CMK (cell line): ENCODE measurements at regions not wholly inside any gene's neighbourhood (a gene's known extent, or its start where the extent isn't known, plus 50 kb on each side); places are given as distances from the start of the nearest gene placed in this dataset.

Experiments
- DNase-seq: peaks from one replicate; pipeline ENCODE4 v3.0.0-alpha.2; 2010; ENCODE audit warnings: low read depth

DNA sequence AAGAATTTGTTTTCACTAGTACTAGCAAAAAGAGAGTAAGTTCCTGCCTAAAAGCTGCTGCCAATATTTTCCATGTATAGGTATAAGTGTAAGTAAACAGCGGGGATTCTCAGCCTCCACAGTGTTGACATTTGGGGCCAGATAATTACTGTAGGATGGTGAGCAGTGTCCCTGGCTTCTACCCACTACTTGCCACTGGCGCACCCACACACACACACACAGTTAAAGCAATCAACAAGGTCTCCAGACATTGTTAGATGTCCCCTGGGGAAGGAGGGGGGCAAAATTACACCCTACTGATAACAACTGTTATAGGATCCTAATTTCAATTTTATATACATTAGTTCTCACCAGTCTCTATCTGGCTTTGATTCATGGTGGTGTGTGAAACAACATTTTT lies 417.0 kb upstream of the PSMD7 start:
- no peak for DNase-seq

DNA sequence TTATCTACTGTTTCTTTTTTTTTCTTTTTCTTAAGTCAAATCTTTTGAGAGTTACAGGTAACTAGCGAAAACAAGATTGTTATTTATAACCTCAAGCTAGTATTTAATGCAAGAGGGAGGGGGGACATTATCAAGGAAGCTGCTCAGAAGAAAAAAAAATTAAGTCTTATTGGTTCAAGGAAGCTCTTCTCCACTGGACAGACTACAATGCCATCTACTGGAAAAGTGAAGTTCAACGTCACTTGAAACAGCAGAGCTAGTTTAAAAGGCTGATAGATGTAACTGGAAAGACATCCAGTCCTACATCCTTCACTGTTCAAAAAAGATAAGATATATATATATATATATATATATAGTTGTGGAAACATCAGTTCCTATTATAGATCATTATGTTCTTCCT lies 418.0 kb upstream of the PSMD7 start:
- no peak for DNase-seq

DNA sequence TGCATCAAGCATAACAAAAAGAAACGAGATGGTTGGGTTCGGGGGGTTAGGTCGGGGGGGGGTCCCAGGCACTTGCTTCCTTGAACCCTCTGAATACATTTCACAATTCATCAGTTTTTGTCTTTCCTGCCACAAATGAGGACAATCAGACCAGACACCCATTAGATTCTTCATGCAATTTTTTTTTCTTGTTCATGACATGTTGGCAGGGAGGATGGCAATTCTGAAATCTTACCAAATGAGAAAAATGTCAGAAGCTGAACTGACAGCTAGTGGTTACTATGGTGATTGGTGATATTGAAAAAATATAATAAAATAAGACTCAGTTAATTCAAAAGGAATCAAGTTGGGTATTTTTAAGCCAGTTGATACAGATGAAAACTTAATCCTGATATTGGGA lies 419.5 kb upstream of the PSMD7 start:
- no peak for DNase-seq

DNA sequence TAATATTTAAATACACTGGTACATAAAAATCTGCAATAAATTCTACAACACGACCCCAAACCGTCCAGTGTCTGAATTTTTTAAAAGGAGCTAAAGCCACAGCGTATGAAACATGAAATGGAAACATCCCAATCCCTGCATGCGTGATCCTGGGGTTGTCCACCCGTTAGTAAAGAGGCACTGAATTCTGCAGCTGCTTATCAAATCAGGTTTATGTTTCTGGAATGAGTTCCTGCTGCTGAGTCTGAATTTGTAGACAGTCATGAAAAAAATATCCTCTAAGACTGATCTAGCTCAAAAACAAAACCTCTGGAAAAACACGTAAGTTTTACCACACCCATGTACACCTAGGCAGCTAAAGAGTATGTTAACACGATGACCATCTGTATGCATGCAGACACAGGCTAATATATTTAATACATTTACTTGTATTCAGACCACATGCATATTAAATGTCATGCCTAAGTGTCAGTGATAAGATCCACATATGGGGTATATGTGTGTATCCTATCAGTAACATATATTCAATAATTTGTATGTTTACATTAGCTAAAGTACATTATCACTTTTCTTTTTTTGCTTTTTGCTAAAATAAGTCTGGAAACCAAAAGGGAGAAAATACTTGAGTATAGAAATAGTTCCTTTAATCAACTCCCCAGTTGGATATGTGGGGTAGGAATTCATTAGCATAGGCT lies 420.5 kb upstream of the PSMD7 start:
- DNase-seq, result no peak

DNA sequence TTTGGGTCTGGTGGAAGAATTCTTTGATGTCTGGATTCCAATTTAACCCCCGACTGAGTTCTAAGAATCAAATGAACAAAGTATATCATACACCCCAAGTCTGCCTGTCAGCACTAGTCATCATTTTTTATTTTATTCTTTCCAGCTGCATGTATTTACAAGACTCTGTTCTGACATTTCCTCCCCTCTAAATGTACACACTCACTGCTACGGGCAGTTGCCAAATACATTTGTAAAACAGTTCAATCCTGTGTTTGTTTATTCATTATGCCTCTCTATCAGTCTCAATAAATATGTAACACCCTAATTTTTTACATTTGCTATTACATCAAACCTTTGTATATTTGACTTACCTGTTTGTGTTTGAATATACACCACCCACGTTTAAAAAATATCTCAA lies 422.3 kb upstream of the PSMD7 start:
- DNase-seq, result no peak

DNA sequence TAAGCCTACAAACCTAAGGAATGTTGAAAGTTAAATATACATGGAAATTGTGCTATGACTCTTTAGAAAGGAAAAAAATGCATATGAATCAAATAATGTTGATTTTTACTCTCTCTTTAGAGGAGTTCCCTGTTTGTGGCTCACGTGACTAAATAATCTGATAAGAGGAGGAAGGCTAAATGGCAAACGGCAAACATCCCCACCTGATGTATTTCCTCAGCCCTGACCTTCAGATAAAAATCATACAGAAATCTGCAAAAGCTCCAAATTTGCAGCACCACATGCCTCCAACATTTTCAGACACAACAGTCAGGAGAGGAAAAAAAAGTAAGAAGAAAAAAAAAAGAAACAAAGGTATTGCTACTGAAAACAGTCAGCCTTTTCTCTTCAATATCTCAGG lies 423.0 kb upstream of the PSMD7 start:
- no peak for DNase-seq

DNA sequence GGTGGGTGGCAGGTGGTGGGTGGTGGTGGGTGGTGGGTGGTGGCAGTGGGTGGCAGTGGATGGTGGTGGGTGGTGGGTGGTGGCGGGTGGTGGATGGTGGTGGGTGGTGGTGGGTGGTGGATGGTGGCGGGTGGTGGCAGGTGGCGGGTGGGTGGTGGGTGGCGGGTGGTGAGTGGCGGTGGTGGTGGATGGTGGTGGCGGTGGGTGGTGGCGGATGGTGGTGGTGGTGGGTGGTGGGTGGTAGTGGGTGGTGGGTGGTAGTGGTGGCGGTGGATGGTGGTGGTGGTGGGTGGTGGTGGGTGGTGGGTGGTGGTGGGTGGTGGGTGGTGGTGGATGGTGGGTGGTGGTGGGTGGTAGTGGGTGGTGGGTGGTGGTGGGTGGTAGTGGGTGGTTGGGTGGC lies 423.8 kb upstream of the PSMD7 start:
- no peak for DNase-seq

DNA sequence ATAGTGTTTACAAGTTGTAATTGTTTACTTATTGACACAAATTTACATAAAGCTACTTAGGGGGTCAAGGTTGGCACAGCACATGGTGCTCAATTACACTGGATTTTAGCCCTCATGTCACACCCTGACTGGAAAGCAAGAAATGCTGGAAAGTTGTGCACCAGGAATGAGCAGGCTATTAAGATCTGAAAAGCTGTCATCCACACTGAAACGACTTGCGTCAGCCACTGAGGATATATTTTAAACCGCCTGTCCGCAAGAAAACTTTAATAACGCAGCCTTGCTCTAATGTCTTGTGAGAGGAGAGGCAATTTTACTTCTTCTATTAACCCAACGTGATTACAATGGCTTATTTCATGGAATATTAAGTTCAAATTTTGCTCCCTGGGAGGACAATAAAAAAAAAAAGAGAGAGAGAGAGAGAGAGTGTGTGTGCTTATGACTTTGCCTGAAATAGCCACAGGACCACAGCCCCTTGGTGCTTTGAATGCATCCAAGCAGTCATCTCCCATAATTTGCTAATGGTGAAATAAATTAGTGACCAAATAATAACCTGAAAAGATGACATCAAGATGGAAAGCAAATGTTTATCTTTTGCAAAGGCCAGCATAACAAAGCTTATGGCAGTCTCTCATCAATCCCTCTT lies 425.4 kb upstream of the PSMD7 start:
- DNase-seq, result no peak

DNA sequence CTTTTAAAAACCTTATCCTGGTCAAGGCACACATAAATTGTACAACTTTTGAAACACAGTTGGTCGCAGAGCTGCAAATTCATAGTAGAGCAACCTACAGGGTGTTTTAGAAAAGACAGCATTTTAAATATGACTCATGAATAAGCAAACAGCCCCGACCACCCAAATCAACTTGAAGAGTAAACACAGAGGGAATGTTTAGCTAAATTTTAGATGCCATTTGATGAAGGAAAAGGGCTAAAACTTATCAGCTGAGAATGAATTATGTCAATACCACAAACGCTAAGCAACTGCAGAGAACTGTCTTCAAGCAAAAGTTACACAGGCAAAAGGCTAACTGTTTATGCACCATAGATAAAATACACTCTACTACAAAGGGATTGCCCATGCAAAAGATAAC lies 427.5 kb upstream of the PSMD7 start:
- no peak for DNase-seq

DNA sequence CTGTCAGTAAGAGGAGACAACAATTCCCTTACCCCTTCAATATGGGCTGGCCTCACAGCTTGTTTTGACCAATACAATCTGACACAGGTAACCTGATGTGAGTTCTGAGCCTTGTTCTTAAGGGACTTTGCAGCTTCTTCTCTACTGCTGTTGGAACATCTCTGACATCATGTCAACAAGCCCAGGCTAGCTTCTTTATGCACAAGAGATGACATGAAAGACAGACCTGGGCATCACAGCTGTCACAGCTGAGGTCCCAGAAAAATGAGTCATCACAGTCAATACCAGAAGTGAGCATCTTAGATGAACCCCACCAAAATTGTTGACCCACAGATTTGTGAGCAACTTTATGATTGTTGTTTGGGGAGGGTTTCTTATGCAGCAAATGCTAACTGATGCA lies 431.7 kb upstream of the PSMD7 start:
- no peak for DNase-seq

DNA sequence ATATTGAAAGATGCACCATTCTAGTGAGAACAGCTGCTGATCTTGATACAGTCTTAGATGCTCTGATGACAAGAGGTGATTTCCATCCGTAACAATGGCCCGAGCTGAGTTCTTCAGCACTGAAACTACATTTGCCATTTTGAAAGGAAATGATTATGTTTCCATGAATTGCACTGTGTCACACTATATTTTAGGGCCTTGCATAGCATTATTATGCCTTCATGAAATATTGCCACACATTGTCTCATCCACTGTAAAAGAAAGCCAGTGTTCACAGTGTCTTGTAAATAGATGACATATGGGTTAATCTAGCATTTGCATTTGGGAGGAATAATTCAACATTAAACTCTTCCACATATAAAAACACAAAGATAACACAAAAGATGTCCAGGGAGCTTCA lies 438.3 kb upstream of the PSMD7 start:
- no peak for DNase-seq

DNA sequence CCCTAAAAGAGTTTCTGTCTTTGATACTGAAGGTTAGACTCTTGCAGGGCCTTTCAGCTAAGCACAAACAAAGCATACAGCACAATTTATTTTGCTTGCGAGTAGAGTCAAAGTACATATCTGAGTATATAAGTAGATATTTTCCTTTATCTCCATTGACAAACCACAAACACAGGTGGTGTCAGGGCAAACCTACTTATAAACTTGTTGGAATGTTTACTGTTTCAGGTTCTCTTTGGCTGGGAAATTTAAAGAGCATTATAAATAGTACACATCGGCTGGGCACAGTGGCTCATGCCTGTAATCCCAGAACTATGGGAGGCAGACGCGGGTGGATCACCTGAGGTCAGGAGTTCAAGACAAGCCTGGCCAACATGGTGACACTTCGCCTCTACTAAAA lies 442.6 kb upstream of the PSMD7 start:
- DNase-seq, result no peak

DNA sequence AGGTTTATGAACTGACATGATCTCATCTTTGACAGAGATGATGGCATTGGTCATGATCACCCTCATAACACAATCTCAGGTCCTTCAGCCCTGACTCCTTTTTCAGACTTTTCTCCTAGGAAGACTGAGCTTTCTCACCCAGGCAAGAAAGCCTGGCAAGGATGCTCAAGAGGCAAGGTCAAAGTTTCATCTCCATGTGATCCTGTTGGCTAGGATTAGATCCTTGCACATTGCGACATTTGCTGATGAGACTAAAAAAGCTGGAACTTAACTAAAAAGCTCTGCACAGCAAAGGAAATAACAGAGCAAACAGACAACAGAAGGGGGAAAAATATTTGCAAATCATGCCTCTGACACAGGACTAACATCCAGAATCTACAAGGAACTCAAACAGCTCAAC lies 444.1 kb upstream of the PSMD7 start:
- no peak for DNase-seq

DNA sequence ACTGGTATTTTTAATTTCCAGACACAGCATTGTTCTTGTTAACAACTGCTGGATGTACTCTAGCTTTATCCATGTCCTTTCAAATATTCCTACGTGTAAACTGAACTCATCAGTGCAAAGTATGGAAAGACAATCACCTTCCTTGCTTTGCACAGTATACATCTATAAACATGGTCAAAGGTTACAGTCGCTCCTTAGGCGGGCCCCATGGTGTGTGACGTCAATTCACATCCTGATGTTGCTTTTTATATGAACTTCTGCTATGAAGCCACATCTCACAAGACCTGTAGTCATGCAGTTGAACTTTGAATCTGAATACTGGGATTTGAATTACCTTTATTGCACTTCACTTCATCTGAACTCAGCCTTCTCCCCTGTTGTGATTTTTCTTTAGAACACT lies 447.6 kb upstream of the PSMD7 start:
- no peak for DNase-seq

DNA sequence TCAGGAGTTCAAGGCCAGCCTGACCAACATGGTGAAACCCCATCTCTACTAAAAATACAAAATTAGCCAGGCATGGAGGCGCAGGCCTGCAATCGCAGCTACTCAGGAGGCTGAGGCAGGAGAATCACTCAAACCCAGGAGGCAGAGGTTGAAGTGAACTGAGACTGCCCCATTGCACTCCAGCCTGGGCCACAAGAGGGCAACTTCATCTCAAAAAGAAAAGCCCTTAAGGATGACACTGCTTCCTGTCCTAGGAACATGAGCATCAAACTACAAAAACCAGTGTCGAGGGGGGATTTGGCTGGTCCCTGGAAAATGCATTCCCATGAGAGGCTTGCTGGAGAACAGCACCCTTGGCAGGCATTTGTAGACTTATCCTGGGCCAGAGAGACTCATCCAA lies 449.5 kb upstream of the PSMD7 start:
- DNase-seq, result no peak

DNA sequence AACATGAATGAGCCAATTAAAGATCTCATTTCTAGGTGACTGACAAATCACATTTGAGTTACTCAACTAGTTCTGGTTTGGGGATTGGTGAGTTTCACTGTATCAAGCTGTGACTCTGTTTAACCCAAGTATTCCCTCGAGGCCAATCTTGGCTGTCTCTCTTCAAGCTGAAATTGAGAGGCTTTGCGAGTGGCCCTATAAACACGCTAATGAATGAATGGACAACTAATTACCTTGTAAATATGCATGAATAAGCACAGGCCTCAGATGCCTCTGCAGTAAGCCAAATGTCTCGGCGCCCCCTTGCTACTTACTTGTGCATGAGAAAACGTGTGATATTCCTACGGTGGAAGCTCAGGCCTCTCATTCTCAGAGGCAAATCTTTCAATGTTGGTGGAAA lies 450.3 kb upstream of the PSMD7 start:
- no peak for DNase-seq

DNA sequence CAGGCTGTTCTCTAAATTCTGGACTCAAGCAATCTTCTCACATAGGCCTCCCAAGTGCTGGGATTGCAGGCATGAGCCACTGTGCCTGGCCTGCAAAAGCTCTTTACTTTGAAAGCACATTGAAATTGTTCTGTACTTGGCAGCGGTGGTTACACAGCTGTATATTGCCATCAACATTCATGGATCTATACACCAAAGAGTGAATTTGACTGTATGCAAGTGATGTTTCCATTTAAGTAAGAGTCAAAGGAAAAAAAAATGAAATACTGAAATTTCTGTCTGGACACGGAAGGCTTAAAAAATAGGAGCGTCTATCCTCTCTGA lies 450.6 kb upstream of the PSMD7 start:
- no peak for DNase-seq

DNA sequence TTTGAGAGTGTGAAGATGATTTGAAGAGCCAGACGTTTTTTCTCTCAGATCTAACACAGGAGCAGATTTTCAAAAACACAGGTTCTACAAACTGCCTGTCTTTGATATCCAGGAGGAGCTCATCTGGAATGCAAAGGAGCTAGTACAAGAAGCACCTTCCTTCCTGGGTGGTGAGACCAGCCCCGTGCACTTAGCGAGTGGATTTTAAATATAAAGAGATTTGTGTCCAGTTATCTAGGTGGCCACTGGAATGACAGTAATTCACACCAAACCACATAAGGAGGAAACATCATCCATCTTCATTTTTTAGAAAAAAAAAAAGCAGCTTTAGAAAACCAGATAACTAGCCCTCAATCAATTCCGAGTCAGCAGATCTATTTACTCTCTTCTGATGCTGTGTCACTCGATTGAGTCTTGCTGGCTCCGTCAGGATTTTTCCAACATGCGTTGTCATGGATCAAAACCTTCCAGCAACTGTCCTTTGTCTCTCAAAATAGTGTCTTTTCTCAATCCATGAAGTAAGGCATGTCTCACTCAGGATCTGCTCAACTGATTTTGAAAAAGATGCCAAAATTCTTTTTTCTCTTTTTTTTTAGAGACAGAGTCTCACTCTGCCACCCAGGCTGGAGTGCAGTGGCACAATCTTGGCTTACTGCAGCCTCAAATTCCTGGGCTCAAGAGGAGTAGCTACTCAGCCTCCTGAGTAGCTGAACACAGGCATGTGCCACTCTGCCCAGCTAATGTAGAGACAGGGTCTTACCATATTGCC lies 451.2 kb upstream of the PSMD7 start:
- DNase-seq, result no peak

DNA sequence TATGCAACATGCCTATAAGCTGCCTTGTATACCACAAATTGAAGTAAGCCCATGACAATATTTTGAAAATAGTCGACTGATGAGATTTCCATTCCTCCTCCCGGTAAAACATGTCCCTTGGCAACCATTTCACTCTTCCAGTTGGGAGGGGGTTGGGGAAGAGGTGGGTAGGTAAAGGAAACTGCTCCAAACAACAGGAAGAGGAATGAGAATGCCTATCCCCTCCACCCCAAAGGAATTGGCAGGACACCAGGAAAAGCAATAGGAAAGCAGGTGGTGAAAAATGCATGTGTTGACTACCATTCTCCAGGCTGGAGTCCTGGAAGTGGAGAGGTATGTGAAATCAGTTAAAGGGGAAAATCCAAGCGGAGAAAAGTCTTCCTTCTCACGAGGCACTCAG lies 455.9 kb upstream of the PSMD7 start:
- no peak for DNase-seq

DNA sequence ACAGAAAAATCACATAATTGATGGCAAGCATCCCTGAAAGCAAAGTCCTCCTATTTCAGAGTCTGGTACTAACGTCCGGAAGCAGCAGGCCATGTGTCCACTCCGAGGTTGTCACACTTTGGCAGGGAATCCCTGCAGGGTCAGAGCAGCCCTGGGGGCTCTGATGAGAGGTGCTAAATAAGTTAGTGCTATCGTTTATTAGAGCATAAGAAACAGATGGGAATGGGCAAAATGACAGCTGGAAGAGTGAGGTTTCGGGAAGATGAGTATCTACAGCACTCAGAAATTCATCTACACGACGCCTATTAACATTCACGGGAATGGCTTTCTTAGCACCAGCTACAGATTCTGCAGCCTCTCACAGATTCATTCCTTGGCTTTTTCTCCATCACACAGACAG lies 465.4 kb upstream of the PSMD7 start:
- no peak for DNase-seq

DNA sequence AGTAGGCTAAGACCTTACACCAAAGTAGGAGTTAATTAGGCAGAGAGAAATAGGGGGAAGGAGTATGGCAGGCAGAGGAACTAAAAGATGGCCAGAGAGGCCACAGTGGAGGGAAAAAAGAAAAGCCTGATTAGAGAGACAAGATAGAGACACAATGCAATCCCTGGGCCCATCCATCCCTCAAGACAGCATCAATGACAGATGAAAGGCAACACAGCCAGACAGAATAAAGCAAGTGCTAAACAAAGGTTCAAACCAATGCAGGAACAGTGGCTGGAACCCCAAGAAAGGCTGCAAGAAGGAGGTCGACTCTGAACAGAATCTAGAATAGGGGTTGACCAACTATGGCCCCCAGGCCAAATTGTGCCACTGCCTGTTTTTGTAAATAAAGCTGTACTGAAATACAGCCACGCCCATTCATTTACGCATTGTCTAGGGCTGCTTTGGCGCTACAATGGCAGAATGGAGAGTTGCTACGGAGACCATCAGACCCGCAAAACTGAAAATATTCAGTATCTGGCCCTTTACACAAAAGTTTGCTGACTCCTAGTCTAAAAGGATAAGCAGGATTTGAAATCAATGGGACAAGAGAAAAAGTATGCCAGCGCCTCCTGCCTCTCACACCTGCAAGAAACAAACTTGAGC lies 473.3 kb upstream of the PSMD7 start:
- DNase-seq, result no peak

DNA sequence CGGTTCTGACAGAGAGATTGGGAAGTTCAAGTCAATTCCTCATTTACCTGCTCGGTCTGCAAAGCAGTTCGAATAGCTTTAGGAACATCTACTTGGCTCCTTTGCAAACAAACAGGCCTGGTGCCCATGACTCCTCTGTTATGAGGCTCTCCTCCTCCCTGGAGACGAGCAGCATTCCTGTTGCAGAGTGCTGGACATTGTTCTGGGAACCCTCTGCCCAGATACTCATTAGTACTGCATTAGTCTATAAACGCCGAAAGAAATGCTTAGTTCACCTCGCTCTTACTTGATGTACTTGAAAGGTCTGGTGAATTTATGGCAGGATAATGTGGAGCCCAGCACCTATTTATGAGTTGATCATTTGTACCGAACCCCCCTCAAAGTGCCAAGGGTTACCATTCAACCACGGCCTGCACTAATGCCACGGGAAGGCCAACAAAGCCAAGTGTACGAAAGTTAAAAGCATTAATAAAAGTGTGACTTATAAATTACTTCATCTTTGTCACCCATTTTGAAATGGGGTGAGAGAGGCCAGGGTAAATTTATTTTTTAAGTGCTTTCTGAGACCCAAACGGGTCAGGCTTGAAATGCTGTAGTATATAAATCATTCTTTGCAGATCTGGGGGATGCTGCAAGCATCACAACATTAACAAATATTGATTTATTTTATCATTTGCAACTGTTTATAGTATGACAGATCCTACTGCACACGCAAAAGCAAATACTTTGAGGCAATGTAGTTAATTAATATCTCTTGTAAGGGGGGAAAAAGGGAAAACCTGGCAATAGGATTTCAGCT lies 478.9 kb upstream of the PSMD7 start:
- DNase-seq, result no peak
